H9 (cell line): ENCODE measurements at regions not wholly inside any gene's neighbourhood (a gene's known extent, or its start where the extent isn't known, plus 50 kb on each side); places are given as distances from the start of the nearest gene placed in this dataset.

ENCODE experiments used
- DNase-seq: peaks from one replicate; pipeline ENCODE4 v3.0.0-alpha.2; 2017
- H2AFZ ChIP-seq: one replicate; pipeline ENCODE4 v1.6.1; 2013; ENCODE audit warnings: mild to moderate bottlenecking, low read length, control low read depth, moderate library complexity
- H2AK5ac ChIP-seq: 2 replicates; pipeline ENCODE4 v1.6.1; 2013; ENCODE audit warnings: low read length, control low read depth, mixed read lengths; ENCODE audit not compliant: insufficient read length
- H2BK120ac ChIP-seq: one replicate; pipeline ENCODE4 v1.6.1; 2013; ENCODE audit warnings: low read depth, mild to moderate bottlenecking, low read length, control low read depth, inconsistent platforms; ENCODE audit not compliant: poor library complexity, severe bottlenecking
- H2BK12ac ChIP-seq: 2 replicates; pipeline ENCODE4 v1.6.1; 2013; ENCODE audit warnings: low read length, control low read depth, mixed read lengths, low read depth; ENCODE audit not compliant: insufficient read length
- H2BK15ac ChIP-seq: 2 replicates; pipeline ENCODE4 v1.6.1; 2013; ENCODE audit warnings: low read depth, low read length, control low read depth
- H2BK20ac ChIP-seq: one replicate; pipeline ENCODE4 v1.6.1; 2013; ENCODE audit warnings: low read depth, mild to moderate bottlenecking, low read length, control low read depth, inconsistent platforms; ENCODE audit not compliant: poor library complexity, severe bottlenecking
- H2BK5ac ChIP-seq: 2 replicates; pipeline ENCODE4 v1.6.1; 2013; ENCODE audit warnings: low read length, control low read depth, mixed read lengths; ENCODE audit not compliant: insufficient read length
- H3K14ac ChIP-seq: 2 replicates; pipeline ENCODE4 v1.6.1; 2013; ENCODE audit warnings: low read length, control low read depth; ENCODE audit not compliant: insufficient read depth
- H3K18ac ChIP-seq: 2 replicates; pipeline ENCODE4 v1.6.1; 2013; ENCODE audit warnings: low read depth, mild to moderate bottlenecking, mixed read lengths, low read length, control low read depth; ENCODE audit not compliant: insufficient read length
- H3K23ac ChIP-seq: 2 replicates; pipeline ENCODE4 v1.6.1; 2013; ENCODE audit warnings: low read length, control low read depth, mixed read lengths, low read depth; ENCODE audit not compliant: insufficient read length
- H3K23me2 ChIP-seq: 2 replicates; pipeline ENCODE4 v1.6.1; 2013; ENCODE audit warnings: low read depth, mild to moderate bottlenecking, mixed read lengths, low read length, control low read depth; ENCODE audit not compliant: insufficient read length, poor library complexity, severe bottlenecking
- H3K27ac ChIP-seq: 2 replicates; pipeline ENCODE4 v1.5.1; 2013; ENCODE audit warnings: low read length, control low read depth, mixed read lengths, low read depth; ENCODE audit not compliant: insufficient read length
- H3K27me3 ChIP-seq: 2 replicates; pipeline ENCODE4 v1.6.1; 2013; ENCODE audit warnings: low read length, control low read depth, inconsistent platforms; ENCODE audit not compliant: insufficient read depth
- H3K4ac ChIP-seq: 2 replicates; pipeline ENCODE4 v1.6.1; 2013; ENCODE audit warnings: low read depth, mild to moderate bottlenecking, control low read depth, inconsistent platforms, low read length, moderate library complexity
- H3K4me1 ChIP-seq: 2 replicates; pipeline ENCODE4 v1.6.1; 2013; ENCODE audit warnings: low read length, control low read depth, inconsistent platforms; ENCODE audit not compliant: insufficient read depth
- H3K4me2 ChIP-seq: 2 replicates; pipeline ENCODE4 v1.6.1; 2013; ENCODE audit warnings: low read length, control low read depth, mixed read lengths; ENCODE audit not compliant: insufficient read length, insufficient read depth
- H3K56ac ChIP-seq: 2 replicates; pipeline ENCODE4 v1.6.1; 2013; ENCODE audit warnings: low read depth, mild to moderate bottlenecking, mixed read lengths, low read length, control low read depth; ENCODE audit not compliant: insufficient read length
- H3K79me1 ChIP-seq: 2 replicates; pipeline ENCODE4 v1.6.1; 2013; ENCODE audit warnings: low read depth, mild to moderate bottlenecking, moderate library complexity, low read length, control low read depth, inconsistent platforms; ENCODE audit not compliant: insufficient read depth, poor library complexity, severe bottlenecking
- H3K79me2 ChIP-seq: 2 replicates; pipeline ENCODE4 v1.6.1; 2013; ENCODE audit warnings: low read length, control low read depth, inconsistent platforms; ENCODE audit not compliant: insufficient read depth
- H3K9ac ChIP-seq: 2 replicates; pipeline ENCODE4 v1.6.1; 2013; ENCODE audit warnings: low read length, control low read depth, mixed read lengths; ENCODE audit not compliant: insufficient read length; ENCODE audit errors: extremely low read depth
- H3K9me3 ChIP-seq: one replicate; pipeline ENCODE4 v1.6.1; 2013; ENCODE audit warnings: low read depth, low read length, inconsistent platforms; ENCODE audit not compliant: control insufficient read depth
- H3T11ph ChIP-seq: one replicate; pipeline ENCODE4 v1.6.1; 2013; ENCODE audit warnings: mild to moderate bottlenecking, low read length, control low read depth, inconsistent platforms
- H4K20me1 ChIP-seq: one replicate; pipeline ENCODE4 v1.6.1; 2013; ENCODE audit not compliant: control insufficient read depth, insufficient read length, insufficient read depth
- H4K5ac ChIP-seq: 2 replicates; pipeline ENCODE4 v1.6.1; 2013; ENCODE audit warnings: low read depth, mild to moderate bottlenecking, mixed read lengths, low read length, control low read depth; ENCODE audit not compliant: insufficient read length
- H4K8ac ChIP-seq: replicated peaks from 2 replicates; pipeline ENCODE4 v1.6.1; 2013; ENCODE audit warnings: low read length, control low read depth, mixed read lengths, low read depth; ENCODE audit not compliant: insufficient read length
- H4K91ac ChIP-seq: 2 replicates; pipeline ENCODE4 v1.6.1; 2013; ENCODE audit warnings: low read depth, mild to moderate bottlenecking, moderate library complexity, mixed read lengths, low read length, control low read depth; ENCODE audit not compliant: insufficient read length
- H3K27ac Mint-ChIP-seq, 3 experiments: 2 replicates in 2 of 3; 3 replicates in 1 of 3; pipeline ENCODE4 v1.8.0; 2020 to 2021; ENCODE audit warnings: mixed read lengths in 3 of 3, mild to moderate bottlenecking in 1 of 3, moderate library complexity in 1 of 3
- H3K27me3 Mint-ChIP-seq: 2 replicates; pipeline ENCODE4 v1.8.0; 2021; ENCODE audit warnings: low read depth, mild to moderate bottlenecking, moderate library complexity, mixed read lengths
- H3K36me3 Mint-ChIP-seq, 3 experiments: 2 replicates in 2 of 3; 3 replicates in 1 of 3; pipeline ENCODE4 v1.8.0; 2020 to 2021; ENCODE audit warnings: low read depth in 3 of 3, mixed read lengths in 3 of 3; ENCODE audit not compliant: insufficient read depth in 1 of 3
- H3K4me1 Mint-ChIP-seq, 2 experiments: 2 replicates each; pipeline ENCODE4 v1.8.0; 2020; ENCODE audit warnings: mixed read lengths in 2 of 2
- H3K4me3 Mint-ChIP-seq, 2 experiments: 2 replicates in 1 of 2; 3 replicates in 1 of 2; pipeline ENCODE4 v1.8.0; 2020 to 2021; ENCODE audit warnings: mild to moderate bottlenecking in 2 of 2, mixed read lengths in 2 of 2, moderate library complexity in 1 of 2
- H3K9me3 Mint-ChIP-seq, 2 experiments: 2 replicates in 1 of 2; 3 replicates in 1 of 2; pipeline ENCODE4 v1.8.0; 2020; ENCODE audit warnings: mild to moderate bottlenecking in 2 of 2, mixed read lengths in 2 of 2, moderate library complexity in 1 of 2
- WGBS: extraction: QIAGEN DNeasy Blood & Tissue Kit; methylation state at CpG from one replicate; pipeline ENCODE4 v1.1.7; 2013; ENCODE audit warnings: missing lambda C conversion rate, low lambda C conversion rate, mixed read lengths; ENCODE audit not compliant: insufficient read length; ENCODE audit errors: extremely low coverage; 5-methylcytosine and 5-hydroxymethylcytosine counted together
- TF ChIP-seq, protein P1 (sequence below): fragments of 200-600 bp; sonication (generic); conservative IDR thresholded peaks from 3 replicates; pipeline ENCODE4 v1.8.0; 2021; ENCODE audit warnings: antibody characterized with exemption, mild to moderate bottlenecking

DNA sequence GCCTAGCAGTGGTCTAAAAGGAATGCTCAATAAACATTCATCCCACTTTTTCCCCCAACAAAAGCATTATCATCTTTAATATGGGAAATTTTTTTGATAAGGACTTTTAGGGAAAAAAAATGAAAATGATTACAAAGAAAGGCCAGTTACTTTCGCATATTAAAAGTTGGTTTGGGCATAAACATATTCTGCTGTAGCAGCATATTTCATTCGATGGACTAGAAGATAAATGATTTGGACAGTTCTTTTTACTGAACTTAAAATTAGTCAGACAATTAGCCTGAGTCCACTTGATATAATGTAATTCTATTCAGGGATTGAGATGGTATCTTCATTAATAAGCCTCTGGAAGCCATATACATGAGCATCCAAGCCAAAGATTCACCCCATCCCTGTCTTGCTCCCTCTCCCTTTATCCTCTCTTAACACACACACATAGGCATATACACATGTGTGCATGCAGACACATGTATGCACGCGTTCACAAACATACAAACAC is 299.1 kb downstream of the NUAK1 start:
- no peak overlapping the region for H2BK5ac ChIP-seq
- H2BK20ac ChIP-seq: no peak overlapping the region
- no peak overlapping the region for H3T11ph ChIP-seq
- H3K9me3 ChIP-seq: no peaks in the 10 kb centered on the region
- no peak overlapping the region for H3K18ac ChIP-seq
- no peaks in the 10 kb centered on the region for H3K79me1 ChIP-seq
- H2AK5ac ChIP-seq: no peak overlapping the region
- no peak overlapping the region for H3K9ac ChIP-seq
- no peaks in the 10 kb centered on the region for H4K20me1 ChIP-seq
- no peaks in the 10 kb centered on the region for H3K4me1 ChIP-seq
- Mint-ChIP-seq H3K9me3 (no peaks in the 10 kb centered on the region), H3K4me3 (no peak overlapping the region), H3K4me1 (0 out of 4 replicates have a peak, but pooled peaks cover 0 to 2% of the 10 kb centered on the region in 2 experiments), H3K27me3 (no peaks in the 10 kb centered on the region; the same call in 1 of the 2 replicates), H3K27ac (no peak overlapping the region), H3K36me3 (no peaks in the 10 kb centered on the region)
- no peaks in the 10 kb centered on the region for H3K79me2 ChIP-seq
- no peak overlapping the region for H2BK12ac ChIP-seq
- H3K14ac ChIP-seq: no peak overlapping the region
- H2AFZ ChIP-seq: no peak overlapping the region
- no peak overlapping the region for H4K5ac ChIP-seq
- H3K27me3 ChIP-seq: no peaks in the 10 kb centered on the region
- no peak overlapping the region for H4K8ac ChIP-seq
- no peak overlapping the region for H4K91ac ChIP-seq
- no peaks in the 10 kb centered on the region for H3K23me2 ChIP-seq
- no peak overlapping the region for H3K4me2 ChIP-seq
- H2BK15ac ChIP-seq: no peak overlapping the region
- no peak overlapping the region for H3K27ac ChIP-seq
- no peak overlapping the region for H3K4ac ChIP-seq
- DNase-seq: no peak
- no peak overlapping the region for H3K23ac ChIP-seq
- WGBS: no CpG with 5 or more reads among the region's 4 CpGs
- H3K56ac ChIP-seq: no peak overlapping the region
- TF ChIP-seq, protein P1, sequence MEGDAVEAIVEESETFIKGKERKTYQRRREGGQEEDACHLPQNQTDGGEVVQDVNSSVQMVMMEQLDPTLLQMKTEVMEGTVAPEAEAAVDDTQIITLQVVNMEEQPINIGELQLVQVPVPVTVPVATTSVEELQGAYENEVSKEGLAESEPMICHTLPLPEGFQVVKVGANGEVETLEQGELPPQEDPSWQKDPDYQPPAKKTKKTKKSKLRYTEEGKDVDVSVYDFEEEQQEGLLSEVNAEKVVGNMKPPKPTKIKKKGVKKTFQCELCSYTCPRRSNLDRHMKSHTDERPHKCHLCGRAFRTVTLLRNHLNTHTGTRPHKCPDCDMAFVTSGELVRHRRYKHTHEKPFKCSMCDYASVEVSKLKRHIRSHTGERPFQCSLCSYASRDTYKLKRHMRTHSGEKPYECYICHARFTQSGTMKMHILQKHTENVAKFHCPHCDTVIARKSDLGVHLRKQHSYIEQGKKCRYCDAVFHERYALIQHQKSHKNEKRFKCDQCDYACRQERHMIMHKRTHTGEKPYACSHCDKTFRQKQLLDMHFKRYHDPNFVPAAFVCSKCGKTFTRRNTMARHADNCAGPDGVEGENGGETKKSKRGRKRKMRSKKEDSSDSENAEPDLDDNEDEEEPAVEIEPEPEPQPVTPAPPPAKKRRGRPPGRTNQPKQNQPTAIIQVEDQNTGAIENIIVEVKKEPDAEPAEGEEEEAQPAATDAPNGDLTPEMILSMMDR: no peak
- H2BK120ac ChIP-seq: no peak overlapping the region
